ENCODE measurements at regions not wholly inside any gene's neighbourhood (a gene's known extent, or its start where the extent isn't known, plus 50 kb on each side); places are given as distances from the start of the nearest gene placed in this dataset.

DNA sequence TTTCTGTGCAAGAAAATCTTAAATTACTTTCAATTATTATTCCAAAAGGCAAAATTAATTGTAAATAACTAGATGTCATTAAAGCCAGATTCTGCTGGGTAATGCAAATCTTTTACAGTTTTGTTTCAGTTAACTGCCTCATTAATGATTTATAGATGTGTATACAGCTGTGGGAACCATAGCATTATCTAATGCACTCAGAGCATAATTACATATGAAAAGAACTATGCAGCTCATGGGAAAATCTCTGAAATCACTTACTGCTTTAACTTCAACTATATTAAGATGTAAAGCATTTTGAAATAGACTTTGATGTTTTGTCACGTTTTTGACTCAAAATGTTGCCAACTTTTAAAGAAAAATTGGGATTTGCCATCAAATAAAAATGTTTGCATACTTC lies 630.3 kb upstream of the KLHL4 start:
- WGBS (ENCODE audit: insufficient coverage, insufficient replicate concordance, low lambda C conversion rate, missing lambda C conversion rate) = 4% methylated on average over 1 of the region's 1 CpG
- no peak overlapping the region for H3K9ac ChIP-seq (ENCODE audit: control insufficient read depth, insufficient read depth, low read length)
- TF ChIP-seq NFYA (IDR thresholded peaks at IDR 0.05; ENCODE audit: borderline replicate concordance, low read depth, low read length) (no peak), MXI1 (IDR thresholded peaks at IDR 0.05; ENCODE audit: low read depth, low read length) (no peak)
- TF ChIP-seq, protein P1, sequence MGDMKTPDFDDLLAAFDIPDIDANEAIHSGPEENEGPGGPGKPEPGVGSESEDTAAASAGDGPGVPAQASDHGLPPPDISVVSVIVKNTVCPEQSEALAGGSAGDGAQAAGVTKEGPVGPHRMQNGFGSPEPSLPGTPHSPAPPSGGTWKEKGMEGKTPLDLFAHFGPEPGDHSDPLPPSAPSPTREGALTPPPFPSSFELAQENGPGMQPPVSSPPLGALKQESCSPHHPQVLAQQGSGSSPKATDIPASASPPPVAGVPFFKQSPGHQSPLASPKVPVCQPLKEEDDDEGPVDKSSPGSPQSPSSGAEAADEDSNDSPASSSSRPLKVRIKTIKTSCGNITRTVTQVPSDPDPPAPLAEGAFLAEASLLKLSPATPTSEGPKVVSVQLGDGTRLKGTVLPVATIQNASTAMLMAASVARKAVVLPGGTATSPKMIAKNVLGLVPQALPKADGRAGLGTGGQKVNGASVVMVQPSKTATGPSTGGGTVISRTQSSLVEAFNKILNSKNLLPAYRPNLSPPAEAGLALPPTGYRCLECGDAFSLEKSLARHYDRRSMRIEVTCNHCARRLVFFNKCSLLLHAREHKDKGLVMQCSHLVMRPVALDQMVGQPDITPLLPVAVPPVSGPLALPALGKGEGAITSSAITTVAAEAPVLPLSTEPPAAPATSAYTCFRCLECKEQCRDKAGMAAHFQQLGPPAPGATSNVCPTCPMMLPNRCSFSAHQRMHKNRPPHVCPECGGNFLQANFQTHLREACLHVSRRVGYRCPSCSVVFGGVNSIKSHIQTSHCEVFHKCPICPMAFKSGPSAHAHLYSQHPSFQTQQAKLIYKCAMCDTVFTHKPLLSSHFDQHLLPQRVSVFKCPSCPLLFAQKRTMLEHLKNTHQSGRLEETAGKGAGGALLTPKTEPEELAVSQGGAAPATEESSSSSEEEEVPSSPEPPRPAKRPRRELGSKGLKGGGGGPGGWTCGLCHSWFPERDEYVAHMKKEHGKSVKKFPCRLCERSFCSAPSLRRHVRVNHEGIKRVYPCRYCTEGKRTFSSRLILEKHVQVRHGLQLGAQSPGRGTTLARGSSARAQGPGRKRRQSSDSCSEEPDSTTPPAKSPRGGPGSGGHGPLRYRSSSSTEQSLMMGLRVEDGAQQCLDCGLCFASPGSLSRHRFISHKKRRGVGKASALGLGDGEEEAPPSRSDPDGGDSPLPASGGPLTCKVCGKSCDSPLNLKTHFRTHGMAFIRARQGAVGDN (IDR thresholded peaks at IDR 0.05) = no peak
- DNase-seq (ENCODE audit: low read depth, low spot score) (no peak), ATAC-seq (no peak), FAIRE-seq (no peak)
- H3K4me2 ChIP-seq (ENCODE audit: control insufficient read depth, insufficient read depth) = no peak overlapping the region
- in situ Hi-C loops (cut with MboI) = no loop called here
- H2AFZ ChIP-seq (ENCODE audit: control insufficient read depth, low read depth, low read length) = no peak overlapping the region
- H4K20me1 ChIP-seq (ENCODE audit: control insufficient read depth, insufficient read depth) = no peaks in the 10 kb centered on the region
- H3K4me3 ChIP-seq = no peak overlapping the region
- intact Hi-C loops (cut with micrococcal nuclease; ENCODE audit: unreplicated experiment) = no loop called here
- no peaks in the 10 kb centered on the region for H3K79me2 ChIP-seq (ENCODE audit: control insufficient read depth, insufficient read depth, low read length)
- H3K36me3 ChIP-seq (ENCODE audit: control insufficient read depth in 2 of 2, insufficient read depth in 2 of 2, low read length in 1 of 2) = no peaks in the 10 kb centered on the region
- ChIA-PET CTCF (no interaction called here), SMC1A (ENCODE audit: uncharacterized antibody, unreplicated experiment) (no interaction called here), POLR2A (no interaction called here), RAD21 (ENCODE audit: unreplicated experiment) (no interaction called here)
- no peaks in the 10 kb centered on the region; the same call in 2 of the 3 replicates for H3K9me3 ChIP-seq (replicated peaks; ENCODE audit: control insufficient read depth, insufficient read depth, low read length)
- no peaks in the 10 kb centered on the region for H3K27me3 ChIP-seq (replicated peaks in 1 of 2; ENCODE audit: control insufficient read depth in 2 of 2, insufficient read depth in 2 of 2, low read length in 1 of 2)
- H3K4me1 ChIP-seq (ENCODE audit: control insufficient read depth, insufficient read depth, low read length) = no peaks in the 10 kb centered on the region
- BruUV-seq (replicated peaks) = no TSS peak
- H3K27ac ChIP-seq (ENCODE audit: control insufficient read depth, insufficient read depth) = no peak overlapping the region

DNA sequence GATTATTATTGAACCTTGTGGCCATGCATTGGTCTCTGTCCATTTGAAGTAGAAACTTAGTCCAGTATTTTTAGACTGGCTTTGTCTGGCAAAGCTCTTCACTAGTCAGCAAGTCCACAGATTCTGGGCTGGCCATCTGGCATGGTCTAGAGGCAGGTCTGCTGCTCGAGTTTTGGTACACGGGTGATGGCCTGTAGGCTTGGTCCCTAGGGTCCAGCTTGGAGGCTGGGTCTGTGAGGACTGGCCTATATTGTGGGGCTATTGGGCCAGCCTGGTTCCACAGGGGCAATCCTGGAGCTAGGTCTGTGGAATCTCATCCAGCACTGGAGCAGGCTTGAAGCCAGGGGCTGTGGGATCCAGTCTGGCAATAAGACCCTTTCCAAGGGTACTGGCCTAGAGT lies 607.6 kb upstream of the KLHL4 start:
- ChIA-PET CTCF (no interaction called here), POLR2A (no interaction called here), RAD21 (ENCODE audit: unreplicated experiment) (no interaction called here), SMC1A (ENCODE audit: uncharacterized antibody, unreplicated experiment) (interaction anchor here (0.6 kb wide), 1 partner anchor 37 kb away, joined by 3 read pairs; no protein-coding TSS in a partner anchor)
- intact Hi-C loops (cut with micrococcal nuclease; ENCODE audit: unreplicated experiment) (no loop called here), in situ Hi-C loops (cut with MboI) (no loop called here)
- H3K36me3 ChIP-seq (ENCODE audit: control insufficient read depth in 2 of 2, insufficient read depth in 2 of 2, low read length in 1 of 2) = no peaks in the 10 kb centered on the region
- no peaks in the 10 kb centered on the region for H3K9me3 ChIP-seq (replicated peaks; ENCODE audit: control insufficient read depth, insufficient read depth, low read length)
- H2AFZ ChIP-seq (ENCODE audit: control insufficient read depth, low read depth, low read length) = no peak overlapping the region
- FAIRE-seq (no peak), ATAC-seq (no peak), DNase-seq (ENCODE audit: low read depth, low spot score) (no peak)
- H3K27ac ChIP-seq (ENCODE audit: control insufficient read depth, insufficient read depth) = no peak overlapping the region
- H3K79me2 ChIP-seq (ENCODE audit: control insufficient read depth, insufficient read depth, low read length) = no peaks in the 10 kb centered on the region
- H3K9ac ChIP-seq (ENCODE audit: control insufficient read depth, insufficient read depth, low read length) = no peak overlapping the region
- no peak overlapping the region for H3K4me2 ChIP-seq (ENCODE audit: control insufficient read depth, insufficient read depth)
- no peak overlapping the region for H3K4me3 ChIP-seq
- no TSS peak for BruUV-seq (replicated peaks)
- no peaks in the 10 kb centered on the region for H3K4me1 ChIP-seq (ENCODE audit: control insufficient read depth, insufficient read depth, low read length)
- 0% methylated on average over 2 of the region's 2 CpGs for WGBS (ENCODE audit: insufficient coverage, insufficient replicate concordance, low lambda C conversion rate, missing lambda C conversion rate)
- no peaks in the 10 kb centered on the region for H3K27me3 ChIP-seq (replicated peaks in 1 of 2; ENCODE audit: control insufficient read depth in 2 of 2, insufficient read depth in 2 of 2, low read length in 1 of 2)
- H4K20me1 ChIP-seq (ENCODE audit: control insufficient read depth, insufficient read depth) = no peaks in the 10 kb centered on the region
- TF ChIP-seq, protein P2, sequence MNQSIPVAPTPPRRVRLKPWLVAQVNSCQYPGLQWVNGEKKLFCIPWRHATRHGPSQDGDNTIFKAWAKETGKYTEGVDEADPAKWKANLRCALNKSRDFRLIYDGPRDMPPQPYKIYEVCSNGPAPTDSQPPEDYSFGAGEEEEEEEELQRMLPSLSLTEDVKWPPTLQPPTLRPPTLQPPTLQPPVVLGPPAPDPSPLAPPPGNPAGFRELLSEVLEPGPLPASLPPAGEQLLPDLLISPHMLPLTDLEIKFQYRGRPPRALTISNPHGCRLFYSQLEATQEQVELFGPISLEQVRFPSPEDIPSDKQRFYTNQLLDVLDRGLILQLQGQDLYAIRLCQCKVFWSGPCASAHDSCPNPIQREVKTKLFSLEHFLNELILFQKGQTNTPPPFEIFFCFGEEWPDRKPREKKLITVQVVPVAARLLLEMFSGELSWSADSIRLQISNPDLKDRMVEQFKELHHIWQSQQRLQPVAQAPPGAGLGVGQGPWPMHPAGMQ (IDR thresholded peaks at IDR 0.05; ENCODE audit: borderline replicate concordance) = no peak
- TF ChIP-seq PML (IDR thresholded peaks at IDR 0.05; ENCODE audit: low read length) (no peak), EED (IDR thresholded peaks at IDR 0.05; ENCODE audit: low read depth) (no peak), KLF5 (IDR thresholded peaks at IDR 0.05; ENCODE audit: partially characterized antibody) (no peak)
- TF ChIP-seq, protein P3, sequence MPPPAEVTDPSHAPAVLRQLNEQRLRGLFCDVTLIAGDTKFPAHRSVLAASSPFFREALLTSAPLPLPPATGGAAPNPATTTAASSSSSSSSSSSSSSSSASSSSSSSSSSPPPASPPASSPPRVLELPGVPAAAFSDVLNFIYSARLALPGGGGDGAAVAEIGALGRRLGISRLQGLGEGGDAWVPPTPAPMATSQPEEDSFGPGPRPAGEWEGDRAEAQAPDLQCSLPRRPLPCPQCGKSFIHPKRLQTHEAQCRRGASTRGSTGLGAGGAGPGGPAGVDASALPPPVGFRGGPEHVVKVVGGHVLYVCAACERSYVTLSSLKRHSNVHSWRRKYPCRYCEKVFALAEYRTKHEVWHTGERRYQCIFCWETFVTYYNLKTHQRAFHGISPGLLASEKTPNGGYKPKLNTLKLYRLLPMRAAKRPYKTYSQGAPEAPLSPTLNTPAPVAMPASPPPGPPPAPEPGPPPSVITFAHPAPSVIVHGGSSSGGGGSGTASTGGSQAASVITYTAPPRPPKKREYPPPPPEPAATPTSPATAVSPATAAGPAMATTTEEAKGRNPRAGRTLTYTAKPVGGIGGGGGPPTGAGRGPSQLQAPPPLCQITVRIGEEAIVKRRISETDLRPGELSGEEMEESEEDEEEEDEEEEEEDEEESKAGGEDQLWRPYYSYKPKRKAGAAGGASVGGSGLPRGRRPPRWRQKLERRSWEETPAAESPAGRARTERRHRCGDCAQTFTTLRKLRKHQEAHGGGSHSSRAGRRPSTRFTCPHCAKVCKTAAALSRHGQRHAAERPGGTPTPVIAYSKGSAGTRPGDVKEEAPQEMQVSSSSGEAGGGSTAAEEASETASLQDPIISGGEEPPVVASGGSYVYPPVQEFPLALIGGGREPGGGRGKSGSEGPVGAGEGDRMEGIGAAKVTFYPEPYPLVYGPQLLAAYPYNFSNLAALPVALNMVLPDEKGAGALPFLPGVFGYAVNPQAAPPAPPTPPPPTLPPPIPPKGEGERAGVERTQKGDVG (CRISPR knock-in tag; IDR thresholded peaks at IDR 0.05) = no peak
